ENCODE measurements at regions not wholly inside any gene's neighbourhood (a gene's known extent, or its start where the extent isn't known, plus 50 kb on each side); places are given as distances from the start of the nearest gene placed in this dataset.

- DNase-seq: no peak
Observed at GRCh38 chr7:91323626-91324158, 59.5 kb downstream of the FZD1 start.

- no peak for DNase-seq
Observed at GRCh38 chr7:91324663-91325062, 60.4 kb downstream of the FZD1 start.

GRCh38 chr7:91325726-91326125, 61.5 kb downstream of the FZD1 start:
- no peak for DNase-seq

- DNase-seq: no peak
Observed at GRCh38 chr7:91326516-91327199, 62.4 kb downstream of the FZD1 start.

- no peak for DNase-seq
Observed at GRCh38 chr7:91327346-91327745, 63.1 kb downstream of the FZD1 start.

GRCh38 chr7:91329571-91329970, 65.3 kb downstream of the FZD1 start:
- DNase-seq: no peak

- DNase-seq: no peak
Observed at GRCh38 chr7:91330191-91330808, 66.1 kb downstream of the FZD1 start.

GRCh38 chr7:91330866-91331265, 66.6 kb downstream of the FZD1 start:
- DNase-seq: no peak

GRCh38 chr7:91336106-91336505, 71.9 kb downstream of the FZD1 start:
- DNase-seq: no peak

GRCh38 chr7:91338226-91339020, 74.2 kb downstream of the FZD1 start:
- no peak for DNase-seq

- no peak for DNase-seq
Observed at GRCh38 chr7:91342346-91342745, 78.1 kb downstream of the FZD1 start.

- DNase-seq: no peak
Observed at GRCh38 chr7:91343420-91343960, 79.3 kb downstream of the FZD1 start.

- no peak for DNase-seq
Observed at GRCh38 chr7:91343996-91344629, 79.9 kb downstream of the FZD1 start.

- DNase-seq: no peak
Observed at GRCh38 chr7:91344911-91345310, 80.7 kb downstream of the FZD1 start.

GRCh38 chr7:91345449-91345848, 81.2 kb downstream of the FZD1 start:
- no peak for DNase-seq

- DNase-seq: no peak
Observed at GRCh38 chr7:91346426-91346825, 82.2 kb downstream of the FZD1 start.

- no peak for DNase-seq
Observed at GRCh38 chr7:91347290-91347689, 83.1 kb downstream of the FZD1 start.

GRCh38 chr7:91348711-91349110, 84.5 kb downstream of the FZD1 start:
- DNase-seq: no peak

- DNase-seq: no peak
Observed at GRCh38 chr7:91351374-91351773, 87.1 kb downstream of the FZD1 start.

GRCh38 chr7:91352091-91352490, 87.9 kb downstream of the FZD1 start:
- no peak for DNase-seq

- DNase-seq: no peak
Observed at GRCh38 chr7:91353848-91354247, 89.6 kb downstream of the FZD1 start.

- DNase-seq: no peak
Observed at GRCh38 chr7:91355695-91356435, 91.6 kb downstream of the FZD1 start.

Data from AML-193 (cell line).